Esophagus mucosa (tissue), 1 donor: ENCODE measurements at regions not wholly inside any gene's neighbourhood (a gene's known extent, or its start where the extent isn't known, plus 50 kb on each side); places are given as distances from the start of the nearest gene placed in this dataset.

Experiments
- ATAC-seq: fragments of 200-7000 bp; cut with Tn5 transposase; one replicate; pipeline ENCODE4 v1.9.1; 2020
- donor health status: DM: yes; HTN: yes; CAD: no.

GRCh38 chr5:84685121-84685894 lies 300.6 kb upstream of the EDIL3 start:
- ATAC-seq, result no peak

- ATAC-seq, result no peak
Measured at GRCh38 chr5:84683594-84683993, 298.9 kb upstream of the EDIL3 start.

- ATAC-seq, result no peak
Measured at GRCh38 chr5:84682531-84682930, 297.9 kb upstream of the EDIL3 start.

- no peak for ATAC-seq
Measured at GRCh38 chr5:84680908-84681307, 296.2 kb upstream of the EDIL3 start.

- ATAC-seq, result no peak
Measured at GRCh38 chr5:84673785-84674184, 289.1 kb upstream of the EDIL3 start.

GRCh38 chr5:84667576-84667975 lies 282.9 kb upstream of the EDIL3 start:
- ATAC-seq, result no peak

GRCh38 chr5:84650429-84650828 lies 265.7 kb upstream of the EDIL3 start:
- ATAC-seq, result no peak

- ATAC-seq, result no peak
Measured at GRCh38 chr5:84647581-84647980, 262.9 kb upstream of the EDIL3 start.

GRCh38 chr5:84642795-84643194 lies 258.1 kb upstream of the EDIL3 start:
- no peak for ATAC-seq

GRCh38 chr5:84642324-84642723 lies 257.6 kb upstream of the EDIL3 start:
- ATAC-seq, result no peak

GRCh38 chr5:84637662-84638375 lies 253.1 kb upstream of the EDIL3 start:
- no peak for ATAC-seq

- peak; percentile 20 for ATAC-seq
Measured at GRCh38 chr5:84635235-84636055, 250.8 kb upstream of the EDIL3 start.

- ATAC-seq, result peak; percentile 44
Measured at GRCh38 chr5:84634256-84634655, 249.6 kb upstream of the EDIL3 start.

- no peak for ATAC-seq
Measured at GRCh38 chr5:84632418-84632817, 247.7 kb upstream of the EDIL3 start.

GRCh38 chr5:84628918-84629317 lies 244.2 kb upstream of the EDIL3 start:
- ATAC-seq, result no peak

GRCh38 chr5:84623019-84623418 lies 238.3 kb upstream of the EDIL3 start:
- ATAC-seq, result no peak

GRCh38 chr5:84622461-84622860 lies 237.8 kb upstream of the EDIL3 start:
- ATAC-seq, result no peak

- no peak for ATAC-seq
Measured at GRCh38 chr5:84618262-84618661, 233.6 kb upstream of the EDIL3 start.

GRCh38 chr5:84614906-84615305 lies 230.2 kb upstream of the EDIL3 start:
- no peak for ATAC-seq

GRCh38 chr5:84606784-84607183 lies 222.1 kb upstream of the EDIL3 start:
- ATAC-seq, result no peak

- ATAC-seq, result no peak
Measured at GRCh38 chr5:84605241-84605640, 220.6 kb upstream of the EDIL3 start.

GRCh38 chr5:84603568-84604185 lies 219.0 kb upstream of the EDIL3 start:
- no peak for ATAC-seq

- no peak for ATAC-seq
Measured at GRCh38 chr5:84602371-84602771, 217.7 kb upstream of the EDIL3 start.
